Neural crest cell (in vitro differentiated cells): ENCODE measurements at regions not wholly inside any gene's neighbourhood (a gene's known extent, or its start where the extent isn't known, plus 50 kb on each side); places are given as distances from the start of the nearest gene placed in this dataset.
"Not testable (repeated sequence)": the region's sequence is repeated elsewhere in the genome, so short reads cannot be mapped to it uniquely, and the experiment has no call there.

Experiments used
- DNase-seq: peaks from one replicate; pipeline ENCODE4 v3.0.0; 2021; ENCODE audit warnings: low read depth, mixed read lengths, low spot score
- H3K27ac Mint-ChIP-seq: one replicate; pipeline ENCODE4 v1.8.0; 2021; ENCODE audit warnings: mild to moderate bottlenecking, mixed read lengths; ENCODE audit not compliant: unreplicated experiment
- H3K27me3 Mint-ChIP-seq: 2 replicates; pipeline ENCODE4 v1.8.0; 2021; ENCODE audit warnings: low read depth, mild to moderate bottlenecking, mixed read lengths
- H3K36me3 Mint-ChIP-seq: 2 replicates; pipeline ENCODE4 v1.8.0; 2021; ENCODE audit warnings: low read depth, mild to moderate bottlenecking, mixed read lengths
- H3K4me1 Mint-ChIP-seq: 2 replicates; pipeline ENCODE4 v1.8.0; 2021; ENCODE audit warnings: mixed read lengths
- H3K4me3 Mint-ChIP-seq: one replicate; pipeline ENCODE4 v1.8.0; 2021; ENCODE audit warnings: mild to moderate bottlenecking, mixed read lengths
- H3K9me3 Mint-ChIP-seq: 2 replicates; pipeline ENCODE4 v1.8.0; 2021; ENCODE audit warnings: mixed read lengths
- TF ChIP-seq, protein P1 (sequence below): fragments of 200-600 bp; sonication (generic); conservative IDR thresholded peaks from 2 replicates; pipeline ENCODE4 v1.5.0; 2021; ENCODE audit warnings: antibody characterized with exemption, mild to moderate bottlenecking

DNA sequence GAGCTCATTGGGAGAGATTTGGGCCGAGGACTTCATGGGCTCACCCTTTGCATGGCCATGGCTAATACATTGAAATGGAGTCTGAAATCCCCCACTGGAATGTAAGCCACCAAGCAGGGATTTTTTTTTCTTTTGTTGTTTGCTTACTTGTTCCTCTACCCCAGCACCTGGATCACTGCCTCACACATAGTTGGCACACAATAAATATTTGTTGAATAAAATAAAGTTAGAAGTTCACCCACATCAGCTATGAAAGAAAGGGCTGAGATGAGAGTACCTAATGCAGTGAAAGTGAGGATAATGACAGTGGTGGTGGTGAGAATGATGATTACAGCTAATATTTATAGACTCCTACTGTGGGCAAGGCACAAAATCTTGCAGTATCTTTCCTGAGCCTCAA, 98.1 kb upstream of the ANXA1 start:
- DNase-seq: no peak
- no peak overlapping the region for H3K27ac Mint-ChIP-seq
- H3K36me3 Mint-ChIP-seq: no peaks in the 10 kb centered on the region
- TF ChIP-seq, protein P1, sequence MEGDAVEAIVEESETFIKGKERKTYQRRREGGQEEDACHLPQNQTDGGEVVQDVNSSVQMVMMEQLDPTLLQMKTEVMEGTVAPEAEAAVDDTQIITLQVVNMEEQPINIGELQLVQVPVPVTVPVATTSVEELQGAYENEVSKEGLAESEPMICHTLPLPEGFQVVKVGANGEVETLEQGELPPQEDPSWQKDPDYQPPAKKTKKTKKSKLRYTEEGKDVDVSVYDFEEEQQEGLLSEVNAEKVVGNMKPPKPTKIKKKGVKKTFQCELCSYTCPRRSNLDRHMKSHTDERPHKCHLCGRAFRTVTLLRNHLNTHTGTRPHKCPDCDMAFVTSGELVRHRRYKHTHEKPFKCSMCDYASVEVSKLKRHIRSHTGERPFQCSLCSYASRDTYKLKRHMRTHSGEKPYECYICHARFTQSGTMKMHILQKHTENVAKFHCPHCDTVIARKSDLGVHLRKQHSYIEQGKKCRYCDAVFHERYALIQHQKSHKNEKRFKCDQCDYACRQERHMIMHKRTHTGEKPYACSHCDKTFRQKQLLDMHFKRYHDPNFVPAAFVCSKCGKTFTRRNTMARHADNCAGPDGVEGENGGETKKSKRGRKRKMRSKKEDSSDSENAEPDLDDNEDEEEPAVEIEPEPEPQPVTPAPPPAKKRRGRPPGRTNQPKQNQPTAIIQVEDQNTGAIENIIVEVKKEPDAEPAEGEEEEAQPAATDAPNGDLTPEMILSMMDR: no peak
- H3K4me3 Mint-ChIP-seq: no peak overlapping the region
- peaks cover 10% of the 10 kb centered on the region for H3K4me1 Mint-ChIP-seq
- no peaks in the 10 kb centered on the region for H3K9me3 Mint-ChIP-seq
- no peaks in the 10 kb centered on the region for H3K27me3 Mint-ChIP-seq

DNA sequence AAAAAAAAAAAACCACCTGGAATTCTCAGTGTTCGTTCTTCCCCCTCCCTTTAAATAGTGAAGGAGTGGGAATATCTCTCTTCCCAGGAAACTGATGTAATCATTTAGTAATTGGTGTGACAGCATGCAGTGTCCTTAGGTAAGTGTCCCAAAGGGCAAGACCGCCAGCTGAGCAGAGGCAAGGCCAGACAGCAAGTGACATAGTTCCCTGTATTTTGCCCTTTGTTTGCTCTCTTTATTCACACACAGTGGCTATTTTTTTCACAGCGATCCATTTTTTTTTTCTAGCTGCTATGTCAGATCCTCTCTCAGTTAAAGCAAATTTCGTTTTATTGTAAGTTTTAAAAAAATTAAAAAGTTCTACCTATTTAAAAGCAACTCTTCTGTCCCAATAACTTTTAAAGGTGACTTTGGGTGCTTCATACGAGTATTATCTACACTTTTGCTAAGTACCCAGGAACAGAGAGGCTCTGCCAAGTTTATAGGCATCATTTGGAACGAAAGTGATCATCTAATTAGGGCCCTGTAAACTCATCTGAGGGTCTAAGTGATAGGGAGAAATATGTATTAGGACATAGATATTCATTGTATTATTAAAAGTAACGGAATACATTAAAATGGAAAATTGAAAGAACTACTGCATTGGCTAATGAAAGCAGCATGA, 98.2 kb upstream of the ALDH1A1 start:
- Mint-ChIP-seq H3K9me3 (no peaks in the 10 kb centered on the region), H3K27me3 (no peaks in the 10 kb centered on the region), H3K36me3 (no peaks in the 10 kb centered on the region), H3K4me1 (peaks cover 10% of the 10 kb centered on the region), H3K4me3 (no peak overlapping the region), H3K27ac (no peak overlapping the region)
- DNase-seq: no peak
- TF ChIP-seq, protein P1: no peak

DNA sequence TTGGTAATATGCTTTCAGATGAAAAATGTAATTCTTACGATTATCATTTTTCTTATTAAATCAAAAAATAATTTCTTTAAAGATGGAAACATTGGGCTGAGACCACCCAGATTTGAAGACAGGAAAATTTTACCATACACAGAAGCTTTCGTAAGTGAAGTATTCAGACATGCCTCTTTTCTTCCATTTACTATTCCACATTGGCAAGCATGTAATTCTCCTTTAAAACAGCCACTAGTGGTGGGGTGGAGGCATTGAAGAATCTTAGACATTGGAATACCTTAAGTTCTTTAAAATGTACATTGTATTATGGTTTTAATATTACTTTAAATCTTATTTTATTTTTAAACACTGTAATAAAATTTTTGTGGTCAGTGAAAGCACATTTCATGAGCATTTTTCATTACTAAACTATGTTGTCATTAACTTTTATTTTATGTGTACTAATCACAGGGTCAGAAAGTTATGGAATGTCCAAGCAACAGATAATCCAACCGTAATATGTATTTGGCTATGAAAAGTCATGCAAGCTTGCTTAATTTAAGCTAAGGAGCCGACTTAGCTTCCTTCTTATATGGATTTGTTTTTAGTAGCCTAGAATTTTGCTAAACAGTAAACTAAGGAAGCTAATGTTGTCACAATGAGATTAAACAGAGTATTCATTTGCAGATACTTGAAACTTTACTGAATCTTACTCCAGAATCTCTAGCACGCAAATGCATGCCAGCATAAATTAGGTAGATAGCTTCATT, 97.4 kb upstream of the ALDH1A1 start:
- Mint-ChIP-seq H3K4me1 (peaks cover 10% of the 10 kb centered on the region), H3K27ac (no peak overlapping the region), H3K4me3 (no peak overlapping the region), H3K27me3 (no peaks in the 10 kb centered on the region), H3K36me3 (no peaks in the 10 kb centered on the region), H3K9me3 (no peaks in the 10 kb centered on the region)
- DNase-seq: no peak
- TF ChIP-seq, protein P1: peak; percentile 41

DNA sequence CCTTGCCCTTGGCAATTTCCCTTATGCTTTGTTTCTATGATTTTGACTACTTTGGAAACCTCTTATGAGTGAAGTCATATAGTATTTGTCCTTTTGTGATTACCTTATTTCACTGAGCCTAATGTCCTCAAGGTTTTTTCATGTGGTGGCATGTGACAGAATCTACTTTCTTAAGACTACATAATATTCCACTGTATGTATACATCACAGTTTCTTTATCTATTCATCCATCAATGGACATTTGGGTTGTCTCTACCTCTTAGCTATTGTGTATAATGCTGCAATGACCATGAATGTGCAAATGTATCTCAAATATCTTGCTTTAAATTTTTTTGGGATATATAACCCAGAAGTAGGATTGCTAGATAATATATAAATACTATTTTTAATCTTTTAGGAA, 96.4 kb upstream of the ALDH1A1 start:
- Mint-ChIP-seq H3K27ac (no peak overlapping the region), H3K4me1 (peaks cover 10% of the 10 kb centered on the region), H3K9me3 (no peaks in the 10 kb centered on the region), H3K36me3 (no peaks in the 10 kb centered on the region), H3K27me3 (no peaks in the 10 kb centered on the region), H3K4me3 (no peak overlapping the region)
- no peak for DNase-seq
- TF ChIP-seq, protein P1: no peak

DNA sequence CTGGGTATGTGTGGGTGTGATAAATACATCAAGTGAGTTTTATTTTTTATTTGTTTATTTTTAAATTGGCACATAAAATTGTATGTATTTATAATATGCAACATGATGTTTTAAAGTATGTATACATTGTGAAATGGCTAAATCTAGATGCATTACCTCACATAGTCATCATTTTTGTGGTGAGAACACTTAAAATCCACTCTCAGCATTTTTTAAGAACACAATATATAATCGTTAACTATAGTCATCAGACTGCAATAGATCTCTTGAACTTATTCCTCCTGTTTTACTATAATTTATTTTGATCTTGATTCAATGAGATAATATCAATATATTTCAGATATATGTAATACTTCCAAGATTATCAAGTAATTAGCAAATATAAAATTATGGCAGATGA, 93.9 kb upstream of the ALDH1A1 start:
- no peak for DNase-seq
- Mint-ChIP-seq H3K27ac (no peak overlapping the region), H3K4me1 (peaks cover 10% of the 10 kb centered on the region), H3K9me3 (no peaks in the 10 kb centered on the region), H3K4me3 (no peak overlapping the region), H3K27me3 (no peaks in the 10 kb centered on the region), H3K36me3 (no peaks in the 10 kb centered on the region)
- TF ChIP-seq, protein P1: no peak

DNA sequence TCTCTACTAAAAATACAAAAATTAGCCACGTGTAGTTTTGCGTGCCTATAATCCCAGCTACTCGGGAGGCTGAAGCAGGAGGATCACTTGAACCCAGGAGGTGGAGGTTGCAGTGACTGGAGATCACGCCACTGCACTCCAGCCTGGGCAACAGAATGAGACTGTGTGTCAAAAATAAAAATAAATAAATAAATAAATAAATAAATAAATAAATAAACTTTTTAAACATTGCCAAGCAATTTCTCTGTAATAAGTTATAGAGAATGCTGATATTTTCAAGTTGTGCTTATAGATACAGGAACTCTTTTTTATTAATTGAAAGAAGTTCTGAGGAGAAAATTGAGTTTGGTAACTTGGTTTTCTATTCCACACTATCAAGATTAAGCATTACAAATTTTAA, 91.9 kb upstream of the ALDH1A1 start:
- not testable (repeated sequence) for H3K36me3 Mint-ChIP-seq, DNase-seq, H3K4me3 Mint-ChIP-seq, H3K27ac Mint-ChIP-seq, H3K9me3 Mint-ChIP-seq, H3K4me1 Mint-ChIP-seq, H3K27me3 Mint-ChIP-seq
